GM12878 (cell line): ENCODE measurements at regions not wholly inside any gene's neighbourhood (a gene's known extent, or its start where the extent isn't known, plus 50 kb on each side); places are given as distances from the start of the nearest gene placed in this dataset.

Experiments used
- ATAC-seq: fragments of 200-7000 bp; cut with Tn5 transposase; 3 replicates; pipeline ENCODE4 v1.9.1; 2020; ENCODE audit warnings: mild to moderate bottlenecking, moderate library complexity
- BruUV-seq: library from RNA; stranded (reverse); fragments of 400-500 nt; replicated peaks from 2 replicates; lab custom pipeline; 2021; lab: Mats Ljungman, UMichigan
- CTCF ChIA-PET: fragments of 300-600 bp; sonication (Branson Sonifier 250); formaldehyde crosslinking; extraction: SDS; loops from one replicate; lab custom pipeline; 2021; ENCODE audit warnings: inconsistent platforms; lab: Yijun Ruan, JAX
- POLR2A ChIA-PET: fragments of 350-600 bp; formaldehyde crosslinking; extraction: SDS; loops from one replicate; lab custom pipeline; 2021; ENCODE audit warnings: inconsistent platforms; lab: Charles Lee
- RAD21 ChIA-PET: fragments of 300-600 bp; sonication (Branson Sonifier 250); formaldehyde crosslinking; loops from one replicate; lab custom pipeline; 2023; ENCODE audit warnings: antibody characterized with exemption; ENCODE audit not compliant: unreplicated experiment; lab: Charles Lee
- SMC1A ChIA-PET: fragments of 300-600 bp; sonication (Branson Sonifier 250); formaldehyde crosslinking; loops from one replicate; lab custom pipeline; 2023; ENCODE audit not compliant: unreplicated experiment, uncharacterized antibody; lab: Charles Lee
- DNase-seq: peaks from one replicate; pipeline ENCODE4 v3.0.0-alpha.2; 2011; ENCODE audit warnings: low read depth, low spot score
- FAIRE-seq: peaks from 3 replicates; lab custom pipeline; 2011; peaks lifted over from hg19 to GRCh38; lab: Jason Lieb, UNC
- H2AFZ ChIP-seq: 2 replicates; pipeline ENCODE4 v1.6.0; 2011; ENCODE audit warnings: low read depth, low read length, control low read depth; ENCODE audit not compliant: control insufficient read depth
- H3K27ac ChIP-seq: 2 replicates; pipeline ENCODE4 v1.5.1; 2011; ENCODE audit warnings: control low read depth; ENCODE audit not compliant: control insufficient read depth, insufficient read depth
- H3K27me3 ChIP-seq, 2 experiments: replicated peaks in 1 of 2; 2 replicates each; pipeline versions ENCODE4 v1.6.0 to v1.6.1; 2011; ENCODE audit warnings: low read length in 1 of 2; ENCODE audit not compliant: control insufficient read depth in 2 of 2, insufficient read depth in 2 of 2
- H3K36me3 ChIP-seq, 2 experiments: 2 replicates each; pipeline ENCODE4 v1.5.1; 2011; ENCODE audit warnings: low read length in 1 of 2; ENCODE audit not compliant: control insufficient read depth in 2 of 2, insufficient read depth in 2 of 2
- H3K4me1 ChIP-seq: 2 replicates; pipeline ENCODE4 v1.6.1; 2011; ENCODE audit warnings: mild to moderate bottlenecking, low read length, moderate library complexity, mixed read lengths; ENCODE audit not compliant: control insufficient read depth, insufficient read depth
- H3K4me2 ChIP-seq: 2 replicates; pipeline ENCODE4 v1.6.0; 2011; ENCODE audit warnings: control low read depth; ENCODE audit not compliant: control insufficient read depth, insufficient read depth
- H3K4me3 ChIP-seq: fragments of 200-600 bp; sonication (generic); 2 replicates; pipeline ENCODE4 v1.5.1; 2016
- H3K79me2 ChIP-seq: 2 replicates; pipeline ENCODE4 v1.6.0; 2011; ENCODE audit warnings: low read length; ENCODE audit not compliant: control insufficient read depth, insufficient read depth
- H3K9ac ChIP-seq: 2 replicates; pipeline ENCODE4 v1.8.0; 2011; ENCODE audit warnings: low read length, control low read depth, mixed read lengths; ENCODE audit not compliant: control insufficient read depth, insufficient read depth
- H3K9me3 ChIP-seq: replicated peaks from 3 replicates; pipeline ENCODE4 v1.5.1; 2011; ENCODE audit warnings: mild to moderate bottlenecking, low read length; ENCODE audit not compliant: control insufficient read depth, insufficient read depth
- H4K20me1 ChIP-seq: 2 replicates; pipeline ENCODE4 v1.6.0; 2011; ENCODE audit not compliant: control insufficient read depth, insufficient read depth
- CBX3 ChIP-seq: fragments of 200-600 bp; sonication (generic); IDR thresholded peaks from 2 replicates; pipeline ENCODE4 v1.6.1; 2016; ENCODE audit warnings: low read depth, borderline replicate concordance
- CEBPB ChIP-seq, 2 experiments: fragments of 150-350 bp in 1 of 2; IDR thresholded peaks; 2 replicates each; pipeline ENCODE4 v1.6.1; 2012 to 2014; ENCODE audit warnings: low read depth in 2 of 2, low read length in 2 of 2, borderline replicate concordance in 1 of 2, inconsistent platforms in 1 of 2
- CREM ChIP-seq: IDR thresholded peaks from 2 replicates; pipeline ENCODE4 v1.6.1; 2014; ENCODE audit warnings: antibody characterized with exemption, low read depth
- EED ChIP-seq: sonication (generic); IDR thresholded peaks from 2 replicates; pipeline ENCODE4 v1.6.1; 2016; ENCODE audit warnings: antibody characterized with exemption, low read depth
- EP300 ChIP-seq, 2 experiments: fragments of 150-350 bp in 1 of 2; IDR thresholded peaks; 2 replicates each; pipeline ENCODE4 v1.6.1; 2011 to 2012; ENCODE audit warnings: low read depth in 2 of 2, low read length in 2 of 2, borderline replicate concordance in 1 of 2, improper control_type of control experiment in 1 of 2, inconsistent platforms in 1 of 2; ENCODE audit not compliant: control insufficient read depth in 1 of 2
- GABPA ChIP-seq: IDR thresholded peaks from 2 replicates; pipeline ENCODE4 v1.6.1; 2014; ENCODE audit warnings: antibody characterized with exemption, low read depth, mild to moderate bottlenecking, inconsistent platforms
- GATAD2B ChIP-seq: fragments of 450-650 bp; conservative IDR thresholded peaks from 2 replicates; pipeline ENCODE4 v1.6.1; 2017; ENCODE audit warnings: low read depth, mild to moderate bottlenecking, moderate library complexity
- NFXL1 ChIP-seq: fragments of 450-650 bp; IDR thresholded peaks from 2 replicates; pipeline ENCODE4 v1.6.1; 2017; ENCODE audit warnings: antibody characterized with exemption, mild to moderate bottlenecking, borderline replicate concordance
- SIX5 ChIP-seq: IDR thresholded peaks from 2 replicates; pipeline ENCODE4 v1.6.1; 2011; ENCODE audit warnings: mild to moderate bottlenecking, low read depth, low read length, moderate library complexity; ENCODE audit not compliant: severe bottlenecking
- WGBS: methylation state at CpG from one replicate; pipeline ENCODE4 v1.1.6; 2016; ENCODE audit warnings: low lambda C conversion rate; ENCODE audit not compliant: insufficient replicate concordance, insufficient coverage; ENCODE audit errors: missing lambda C conversion rate; 5-methylcytosine and 5-hydroxymethylcytosine counted together
- in situ Hi-C: fragments of 300-500 bp; cut with MboI; formaldehyde crosslinking; loops from 9 replicates; pipeline ENCODE4 v1.14.3; 2018; ENCODE audit warnings: mixed read lengths
- intact Hi-C: fragments of 100-400 bp; cut with micrococcal nuclease; formaldehyde crosslinking; loops from one replicate; pipeline ENCODE4 v1.14.2; 2022; ENCODE audit not compliant: unreplicated experiment
- TF ChIP-seq, protein P1 (sequence below): fragments of 450-650 bp; IDR thresholded peaks from 2 replicates; pipeline ENCODE4 v1.6.1; 2018; ENCODE audit warnings: mild to moderate bottlenecking, low read depth, moderate library complexity; ENCODE audit not compliant: partially characterized antibody
- TF ChIP-seq, protein P2 (sequence below): IDR thresholded peaks from 2 replicates; pipeline ENCODE4 v1.6.1; 2012; ENCODE audit warnings: low read depth, low read length, improper control_type of control experiment

DNA sequence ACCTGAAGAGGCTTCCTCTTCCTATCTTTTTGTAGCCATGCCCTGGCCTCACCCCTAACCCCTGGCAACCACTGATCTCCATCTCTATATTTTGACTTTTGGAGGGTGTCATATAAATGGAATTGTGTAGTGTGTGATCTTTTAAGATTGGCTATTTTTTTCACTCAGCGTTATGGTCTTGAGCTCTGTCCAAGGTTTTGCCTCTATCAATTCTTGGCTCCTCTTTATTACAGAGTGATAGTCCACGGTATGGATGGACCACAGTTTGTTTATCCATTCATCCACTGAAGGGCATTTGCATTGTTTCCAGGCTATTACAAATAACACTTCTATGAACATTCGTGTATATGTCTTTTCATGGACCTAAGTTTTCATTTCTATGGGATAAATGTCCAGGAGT, 209.8 kb upstream of the IER5L start:
- TF ChIP-seq CREM (no peak), NFXL1 (no peak), CEBPB (IDR thresholded peaks at IDR 0.05; ENCODE audit: borderline replicate concordance in 1 of 2, low read depth in 2 of 2, low read length in 2 of 2) (no peak), GATAD2B (no peak), EED (no peak), GABPA (no peak), SIX5 (no peak), EP300 (IDR thresholded peaks at IDR 0.05; ENCODE audit: borderline replicate concordance in 1 of 2, control insufficient read depth in 1 of 2, low read depth in 2 of 2, low read length in 2 of 2) (no peak), CBX3 (no peak)
- TF ChIP-seq, protein P1, sequence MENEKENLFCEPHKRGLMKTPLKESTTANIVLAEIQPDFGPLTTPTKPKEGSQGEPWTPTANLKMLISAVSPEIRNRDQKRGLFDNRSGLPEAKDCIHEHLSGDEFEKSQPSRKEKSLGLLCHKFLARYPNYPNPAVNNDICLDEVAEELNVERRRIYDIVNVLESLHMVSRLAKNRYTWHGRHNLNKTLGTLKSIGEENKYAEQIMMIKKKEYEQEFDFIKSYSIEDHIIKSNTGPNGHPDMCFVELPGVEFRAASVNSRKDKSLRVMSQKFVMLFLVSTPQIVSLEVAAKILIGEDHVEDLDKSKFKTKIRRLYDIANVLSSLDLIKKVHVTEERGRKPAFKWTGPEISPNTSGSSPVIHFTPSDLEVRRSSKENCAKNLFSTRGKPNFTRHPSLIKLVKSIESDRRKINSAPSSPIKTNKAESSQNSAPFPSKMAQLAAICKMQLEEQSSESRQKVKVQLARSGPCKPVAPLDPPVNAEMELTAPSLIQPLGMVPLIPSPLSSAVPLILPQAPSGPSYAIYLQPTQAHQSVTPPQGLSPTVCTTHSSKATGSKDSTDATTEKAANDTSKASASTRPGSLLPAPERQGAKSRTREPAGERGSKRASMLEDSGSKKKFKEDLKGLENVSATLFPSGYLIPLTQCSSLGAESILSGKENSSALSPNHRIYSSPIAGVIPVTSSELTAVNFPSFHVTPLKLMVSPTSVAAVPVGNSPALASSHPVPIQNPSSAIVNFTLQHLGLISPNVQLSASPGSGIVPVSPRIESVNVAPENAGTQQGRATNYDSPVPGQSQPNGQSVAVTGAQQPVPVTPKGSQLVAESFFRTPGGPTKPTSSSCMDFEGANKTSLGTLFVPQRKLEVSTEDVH: no peak
- TF ChIP-seq, protein P2, sequence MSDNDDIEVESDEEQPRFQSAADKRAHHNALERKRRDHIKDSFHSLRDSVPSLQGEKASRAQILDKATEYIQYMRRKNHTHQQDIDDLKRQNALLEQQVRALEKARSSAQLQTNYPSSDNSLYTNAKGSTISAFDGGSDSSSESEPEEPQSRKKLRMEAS: no peak
- SMC1A ChIA-PET: interaction anchor here (1.6 kb wide), 1 partner anchor 35 kb away, joined by 3 read pairs; no protein-coding TSS in a partner anchor
- Histone ChIP-seq H4K20me1 (no peaks in the 10 kb centered on the region), H3K4me1 (peaks cover 22% of the 10 kb centered on the region), H3K4me2 (no peak overlapping the region), H3K9ac (no peak overlapping the region), H3K9me3 (no peaks in the 10 kb centered on the region), H3K79me2 (no peaks in the 10 kb centered on the region), H3K27ac (no peak overlapping the region), H2AFZ (no peak overlapping the region), H3K27me3 (no peaks in the 10 kb centered on the region; a peak in 1 of 4 replicates), H3K36me3 (no peaks in the 10 kb centered on the region), H3K4me3 (no peak overlapping the region)
- in situ Hi-C loops (no loop called here), intact Hi-C loops (no loop called here)
- CTCF ChIA-PET: no interaction called here
- ATAC-seq (no peak), FAIRE-seq (no peak), DNase-seq (no peak)
- POLR2A ChIA-PET: interaction anchor here (0.6 kb wide), 1 partner anchor 96 kb away, joined by 7 read pairs; no protein-coding TSS in a partner anchor
- no TSS peak for BruUV-seq
- WGBS: 28% methylated on average over 3 of the region's 3 CpGs
- RAD21 ChIA-PET: no interaction called here
